HepG2 (cell line): ENCODE measurements at regions not wholly inside any gene's neighbourhood (a gene's known extent, or its start where the extent isn't known, plus 50 kb on each side); places are given as distances from the start of the nearest gene placed in this dataset.

Source experiments
- ATF1 ChIP-seq: IDR thresholded peaks from 2 replicates; pipeline ENCODE4 v1.6.1; 2016; ENCODE audit warnings: mild to moderate bottlenecking, control low read depth
- ATM ChIP-seq: fragments of 450-650 bp; IDR thresholded peaks from 2 replicates; pipeline ENCODE4 v1.7.1; 2017; ENCODE audit warnings: mild to moderate bottlenecking, borderline replicate concordance
- E2F5 ChIP-seq: sonication (generic); formaldehyde crosslinking; conservative IDR thresholded peaks from 2 replicates; pipeline ENCODE4 v1.4.0; 2020; ENCODE audit warnings: missing genetic modification reagents
- ERF ChIP-seq: IDR thresholded peaks from 2 replicates; pipeline ENCODE4 v1.6.1; 2018; ENCODE audit warnings: missing biosample characterization, missing genetic modification reagents
- MTA1 ChIP-seq: sonication (generic); formaldehyde crosslinking; IDR thresholded peaks from 2 replicates; pipeline ENCODE4 v1.4.0; 2020; ENCODE audit warnings: missing genetic modification reagents, mild to moderate bottlenecking, borderline replicate concordance
- NCOA1 ChIP-seq: sonication (generic); formaldehyde crosslinking; IDR thresholded peaks from 2 replicates; pipeline ENCODE4 v1.9.0; 2021; ENCODE audit warnings: missing genetic modification reagents
- PHF20 ChIP-seq: sonication (generic); formaldehyde crosslinking; IDR thresholded peaks from 2 replicates; pipeline ENCODE4 v1.5.0; 2020; ENCODE audit warnings: mild to moderate bottlenecking, missing genetic modification reagents
- SETDB1 ChIP-seq: sonication (generic); formaldehyde crosslinking; IDR thresholded peaks from 2 replicates; pipeline ENCODE4 v1.5.1; 2020; ENCODE audit warnings: missing genetic modification reagents, mild to moderate bottlenecking, borderline replicate concordance
- TRIM22 ChIP-seq: fragments of 450-650 bp; IDR thresholded peaks from 2 replicates; pipeline ENCODE4 v1.6.1; 2017
- ZBTB7B ChIP-seq: sonication (generic); formaldehyde crosslinking; IDR thresholded peaks from 2 replicates; pipeline ENCODE4 v1.4.0; 2020; ENCODE audit warnings: missing genetic modification reagents
- ZC3H4 ChIP-seq: sonication (generic); formaldehyde crosslinking; IDR thresholded peaks from 2 replicates; pipeline ENCODE4 v1.4.0; 2020; ENCODE audit warnings: missing genetic modification reagents, borderline replicate concordance
- ZMAT5 ChIP-seq: sonication (generic); formaldehyde crosslinking; IDR thresholded peaks from 2 replicates; pipeline ENCODE4 v1.5.0; 2020; ENCODE audit warnings: mild to moderate bottlenecking, low read depth, missing genetic modification reagents, borderline replicate concordance
- ZNF207 ChIP-seq: fragments of 450-650 bp; IDR thresholded peaks from 2 replicates; pipeline ENCODE4 v1.6.1; 2016; ENCODE audit warnings: antibody characterized with exemption, borderline replicate concordance
- ZNF30 ChIP-seq: sonication (generic); formaldehyde crosslinking; IDR thresholded peaks from 2 replicates; pipeline ENCODE4 v1.5.0; 2020; ENCODE audit warnings: mild to moderate bottlenecking, missing genetic modification reagents
- ZNF33B ChIP-seq: sonication (generic); formaldehyde crosslinking; IDR thresholded peaks from 2 replicates; pipeline ENCODE4 v1.5.1; 2020; ENCODE audit warnings: mild to moderate bottlenecking, missing genetic modification reagents
- ZNF343 ChIP-seq: sonication (generic); formaldehyde crosslinking; IDR thresholded peaks from 2 replicates; pipeline ENCODE4 v1.4.0; 2020; ENCODE audit warnings: mild to moderate bottlenecking, missing genetic modification reagents
- ZNF451 ChIP-seq: sonication (generic); formaldehyde crosslinking; IDR thresholded peaks from 2 replicates; pipeline ENCODE4 v1.5.0; 2020; ENCODE audit warnings: mild to moderate bottlenecking, missing genetic modification reagents
- ZNF501 ChIP-seq: sonication (generic); formaldehyde crosslinking; IDR thresholded peaks from 2 replicates; pipeline ENCODE4 v1.5.1; 2020; ENCODE audit warnings: mild to moderate bottlenecking, moderate library complexity, missing genetic modification reagents
- ZNF547 ChIP-seq: sonication (generic); formaldehyde crosslinking; IDR thresholded peaks from 2 replicates; pipeline ENCODE4 v1.5.1; 2020; ENCODE audit warnings: mild to moderate bottlenecking, missing genetic modification reagents
- TF ChIP-seq, protein P1 (sequence below): sonication (generic); formaldehyde crosslinking; IDR thresholded peaks from 2 replicates; pipeline ENCODE4 v1.4.0; 2020; ENCODE audit warnings: mild to moderate bottlenecking, low read depth, missing genetic modification reagents
- TF ChIP-seq, protein P2 (sequence below): sonication (generic); formaldehyde crosslinking; IDR thresholded peaks from 2 replicates; pipeline ENCODE4 v1.4.0; 2020; ENCODE audit warnings: mild to moderate bottlenecking, missing genetic modification reagents
- TF ChIP-seq, protein P3 (sequence below): sonication (generic); formaldehyde crosslinking; IDR thresholded peaks from 2 replicates; pipeline ENCODE4 v1.4.0; 2020; ENCODE audit warnings: missing genetic modification reagents
- TF ChIP-seq, protein P4 (sequence below): fragments of 450-650 bp; IDR thresholded peaks from 2 replicates; pipeline ENCODE4 v1.6.1; 2016

DNA sequence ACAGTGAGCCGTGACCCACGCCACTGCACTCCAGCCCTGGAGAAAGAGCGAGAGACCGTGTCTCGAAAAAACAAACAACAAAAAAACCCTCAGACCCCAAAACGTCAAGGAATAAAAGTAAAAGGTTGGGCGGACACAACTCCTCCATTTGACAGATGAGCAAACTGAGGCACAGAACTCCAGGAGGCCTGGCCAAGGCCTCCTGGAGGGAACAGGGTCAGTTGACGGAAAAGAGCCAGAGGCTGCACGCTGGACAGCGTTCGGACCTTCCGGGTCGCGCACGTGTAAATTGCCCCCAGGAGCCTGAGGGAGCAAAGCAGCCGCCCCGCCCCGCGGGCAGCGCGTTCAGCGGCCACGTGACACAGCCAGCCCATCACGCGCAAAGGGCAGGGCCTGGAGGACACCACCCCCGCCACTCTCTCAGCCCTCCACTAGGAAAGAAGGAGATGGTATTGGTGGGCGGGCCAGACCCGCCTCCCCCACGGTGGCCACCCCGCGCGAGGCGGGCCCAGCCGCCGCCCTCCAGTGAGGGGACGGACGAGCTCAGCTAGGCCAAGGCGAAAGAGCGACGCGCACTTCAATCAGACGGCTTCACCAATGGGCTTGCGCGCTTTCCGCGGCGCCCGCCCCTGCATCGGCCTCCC, 81.5 kb downstream of the PTPDC1 start (continued):
- TF ChIP-seq, protein P1, sequence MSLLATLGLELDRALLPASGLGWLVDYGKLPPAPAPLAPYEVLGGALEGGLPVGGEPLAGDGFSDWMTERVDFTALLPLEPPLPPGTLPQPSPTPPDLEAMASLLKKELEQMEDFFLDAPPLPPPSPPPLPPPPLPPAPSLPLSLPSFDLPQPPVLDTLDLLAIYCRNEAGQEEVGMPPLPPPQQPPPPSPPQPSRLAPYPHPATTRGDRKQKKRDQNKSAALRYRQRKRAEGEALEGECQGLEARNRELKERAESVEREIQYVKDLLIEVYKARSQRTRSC (CRISPR knock-in tag) = no peak
- TF ChIP-seq ATM (no peak), E2F5 (CRISPR knock-in tag) (0 out of 2 replicates have a peak, but pooled peaks have one; percentile 28), NCOA1 (no peak), ZNF451 (no peak), ZNF33B (CRISPR knock-in tag) (no peak), ZNF30 (CRISPR knock-in tag) (no peak), ZNF501 (CRISPR knock-in tag) (peak; percentile 47), ZBTB7B (peak; percentile 76), PHF20 (CRISPR knock-in tag) (peak; percentile 76), SETDB1 (CRISPR knock-in tag) (no peak), ZC3H4 (peak; percentile 61; the same call in 1 of the 2 replicates), ZNF343 (CRISPR knock-in tag) (no peak), ATF1 (CRISPR knock-in tag) (peak; percentile 75), ZNF207 (no peak), TRIM22 (no peak), ERF (CRISPR knock-in tag) (peak; percentile 86; the same call in 1 of the 2 replicates), ZNF547 (CRISPR knock-in tag) (peak; percentile 79; the same call in 1 of the 2 replicates), MTA1 (CRISPR knock-in tag) (no peak), ZMAT5 (CRISPR knock-in tag) (no peak)
- TF ChIP-seq, protein P2, sequence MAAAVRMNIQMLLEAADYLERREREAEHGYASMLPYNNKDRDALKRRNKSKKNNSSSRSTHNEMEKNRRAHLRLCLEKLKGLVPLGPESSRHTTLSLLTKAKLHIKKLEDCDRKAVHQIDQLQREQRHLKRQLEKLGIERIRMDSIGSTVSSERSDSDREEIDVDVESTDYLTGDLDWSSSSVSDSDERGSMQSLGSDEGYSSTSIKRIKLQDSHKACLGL (CRISPR knock-in tag) = peak; percentile 95; the same call in 1 of the 2 replicates
- TF ChIP-seq, protein P3, sequence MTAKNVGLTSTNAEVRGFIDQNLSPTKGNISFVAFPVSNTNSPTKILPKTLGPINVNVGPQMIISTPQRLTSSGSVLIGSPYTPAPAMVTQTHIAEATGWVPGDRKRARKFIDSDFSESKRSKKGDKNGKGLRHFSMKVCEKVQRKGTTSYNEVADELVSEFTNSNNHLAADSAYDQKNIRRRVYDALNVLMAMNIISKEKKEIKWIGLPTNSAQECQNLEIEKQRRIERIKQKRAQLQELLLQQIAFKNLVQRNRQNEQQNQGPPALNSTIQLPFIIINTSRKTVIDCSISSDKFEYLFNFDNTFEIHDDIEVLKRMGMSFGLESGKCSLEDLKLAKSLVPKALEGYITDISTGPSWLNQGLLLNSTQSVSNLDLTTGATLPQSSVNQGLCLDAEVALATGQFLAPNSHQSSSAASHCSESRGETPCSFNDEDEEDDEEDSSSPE (CRISPR knock-in tag) = peak; percentile 62
- TF ChIP-seq, protein P4, sequence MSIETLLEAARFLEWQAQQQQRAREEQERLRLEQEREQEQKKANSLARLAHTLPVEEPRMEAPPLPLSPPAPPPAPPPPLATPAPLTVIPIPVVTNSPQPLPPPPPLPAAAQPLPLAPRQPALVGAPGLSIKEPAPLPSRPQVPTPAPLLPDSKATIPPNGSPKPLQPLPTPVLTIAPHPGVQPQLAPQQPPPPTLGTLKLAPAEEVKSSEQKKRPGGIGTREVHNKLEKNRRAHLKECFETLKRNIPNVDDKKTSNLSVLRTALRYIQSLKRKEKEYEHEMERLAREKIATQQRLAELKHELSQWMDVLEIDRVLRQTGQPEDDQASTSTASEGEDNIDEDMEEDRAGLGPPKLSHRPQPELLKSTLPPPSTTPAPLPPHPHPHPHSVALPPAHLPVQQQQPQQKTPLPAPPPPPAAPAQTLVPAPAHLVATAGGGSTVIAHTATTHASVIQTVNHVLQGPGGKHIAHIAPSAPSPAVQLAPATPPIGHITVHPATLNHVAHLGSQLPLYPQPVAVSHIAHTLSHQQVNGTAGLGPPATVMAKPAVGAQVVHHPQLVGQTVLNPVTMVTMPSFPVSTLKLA = peak; percentile 92
